Thoracic aorta (tissue), 2 donors: ENCODE measurements at regions not wholly inside any gene's neighbourhood (a gene's known extent, or its start where the extent isn't known, plus 50 kb on each side); places are given as distances from the start of the nearest gene placed in this dataset.

Source experiments
- ATAC-seq: fragments of 150-250 bp; one replicate; pipeline ENCODE4 v1.8.0; 2017; ENCODE audit warnings: low read depth; ENCODE audit not compliant: insufficient number of reproducible peaks, low FRiP score
- DNase-seq: peaks from one replicate; pipeline ENCODE4 v3.0.0-alpha.2; 2020; ENCODE audit warnings: low spot score
- H3K27ac ChIP-seq, 2 donors: fragments of 200-600 bp; sonication (generic); 1 replicate in 1 of 2; 2 replicates in 1 of 2; pipeline ENCODE4 v1.5.1; 2016; ENCODE audit warnings: mild to moderate bottlenecking in 2 of 2, moderate library complexity in 2 of 2
- H3K27me3 ChIP-seq: fragments of 200-600 bp; sonication (generic); replicated peaks from 2 replicates; pipeline ENCODE4 v1.6.0; 2016; ENCODE audit warnings: mild to moderate bottlenecking; ENCODE audit not compliant: insufficient read depth
- H3K36me3 ChIP-seq: fragments of 200-600 bp; sonication (generic); one replicate; pipeline ENCODE4 v1.5.1; 2016
- H3K4me1 ChIP-seq, 2 donors: fragments of 200-600 bp; sonication (generic); 1 replicate in 1 of 2; 2 replicates in 1 of 2; pipeline versions ENCODE4 v1.5.1 to v1.6.0; 2016; ENCODE audit warnings: low read depth in 2 of 2, mild to moderate bottlenecking in 1 of 2; ENCODE audit not compliant: control insufficient read depth in 1 of 2
- H3K4me3 ChIP-seq: fragments of 200-600 bp; sonication (generic); 2 replicates; pipeline ENCODE4 v1.5.1; 2016; ENCODE audit warnings: mild to moderate bottlenecking
- H3K9me3 ChIP-seq: fragments of 200-600 bp; sonication (generic); 2 replicates; pipeline ENCODE4 v1.5.1; 2016
- CTCF ChIP-seq: fragments of 200-600 bp; sonication (generic); IDR thresholded peaks from one replicate; pipeline ENCODE4 v1.5.1; 2019; ENCODE audit warnings: antibody characterized with exemption

- H3K27ac ChIP-seq, result no peak overlapping the region
- H3K36me3 ChIP-seq, result no peaks in the 10 kb centered on the region
- peaks cover 5 to 39% of the 10 kb centered on the region in 2 donors for H3K4me1 ChIP-seq
- ATAC-seq, result no peak
- TF ChIP-seq CTCF, result no peak
- H3K4me3 ChIP-seq, result no peak overlapping the region
- no peaks in the 10 kb centered on the region for H3K9me3 ChIP-seq
- no peaks in the 10 kb centered on the region for H3K27me3 ChIP-seq
- no peak for DNase-seq
These were observed 559.1 kb upstream of the JAG1 start for GRCh38 chr20:11232896-11233295.

- H3K36me3 ChIP-seq, result no peaks in the 10 kb centered on the region
- peak overlapping the region in 1 of 2 donors; percentile 62 for H3K27ac ChIP-seq
These were observed 560.4 kb upstream of the JAG1 start for GRCh38 chr20:11234181-11234580.

GRCh38 chr20:11234608-11235007 is 560.8 kb upstream of the JAG1 start:
- no peak for TF ChIP-seq CTCF
- Histone ChIP-seq H3K4me3 (no peak overlapping the region), H3K9me3 (no peaks in the 10 kb centered on the region), H3K27me3 (no peaks in the 10 kb centered on the region), H3K27ac (peak overlapping the region; percentile 62 to 67), H3K36me3 (no peaks in the 10 kb centered on the region), H3K4me1 (peaks cover 0 to 25% of the 10 kb centered on the region in 2 donors)
- no peak for DNase-seq
- ATAC-seq, result no peak

More at GRCh38 chr20:11234181-11234580, 560.4 kb upstream of the JAG1 start:
- DNase-seq, result no peak
- H3K4me3 ChIP-seq, result no peak overlapping the region
- peaks cover 4 to 29% of the 10 kb centered on the region in 2 donors for H3K4me1 ChIP-seq
- no peaks in the 10 kb centered on the region for H3K9me3 ChIP-seq
- ATAC-seq, result no peak
- H3K27me3 ChIP-seq, result no peaks in the 10 kb centered on the region
- TF ChIP-seq CTCF, result no peak

GRCh38 chr20:11235058-11235457 is 561.3 kb upstream of the JAG1 start:
- peak overlapping the region; percentile 62 to 67 for H3K27ac ChIP-seq
- no peaks in the 10 kb centered on the region for H3K27me3 ChIP-seq
- ATAC-seq (no peak), DNase-seq (no peak)
- H3K4me3 ChIP-seq, result no peak overlapping the region
- no peak for TF ChIP-seq CTCF
- H3K36me3 ChIP-seq, result no peaks in the 10 kb centered on the region
- H3K4me1 ChIP-seq, result peaks cover 0 to 20% of the 10 kb centered on the region in 2 donors
- no peaks in the 10 kb centered on the region for H3K9me3 ChIP-seq

- no peak overlapping the region for H3K27ac ChIP-seq
- ATAC-seq, result no peak
- DNase-seq, result no peak
- H3K9me3 ChIP-seq, result no peaks in the 10 kb centered on the region
- H3K4me3 ChIP-seq, result no peak overlapping the region
- no peaks in the 10 kb centered on the region for H3K36me3 ChIP-seq
- H3K27me3 ChIP-seq, result no peaks in the 10 kb centered on the region
- H3K4me1 ChIP-seq, result no peaks in the 10 kb centered on the region
- TF ChIP-seq CTCF, result no peak
These were observed 568.5 kb upstream of the JAG1 start for GRCh38 chr20:11242320-11242719.
